AG20443 (cell line): ENCODE measurements at regions not wholly inside any gene's neighbourhood (a gene's known extent, or its start where the extent isn't known, plus 50 kb on each side); places are given as distances from the start of the nearest gene placed in this dataset.
A peak's percentile ranks its signal among the peaks of the same experiment; 100 is the strongest.

Experiments used
- DNase-seq: peaks from one replicate; pipeline ENCODE4 v3.0.0; 2012; ENCODE audit warnings: low spot score, mixed read lengths

- DNase-seq: no peak
These were observed 288.7 kb downstream of the SOX9 start for GRCh38 chr17:72409405-72410002.

GRCh38 chr17:72411124-72411563 lies 290.3 kb downstream of the SOX9 start:
- DNase-seq: no peak

DNA sequence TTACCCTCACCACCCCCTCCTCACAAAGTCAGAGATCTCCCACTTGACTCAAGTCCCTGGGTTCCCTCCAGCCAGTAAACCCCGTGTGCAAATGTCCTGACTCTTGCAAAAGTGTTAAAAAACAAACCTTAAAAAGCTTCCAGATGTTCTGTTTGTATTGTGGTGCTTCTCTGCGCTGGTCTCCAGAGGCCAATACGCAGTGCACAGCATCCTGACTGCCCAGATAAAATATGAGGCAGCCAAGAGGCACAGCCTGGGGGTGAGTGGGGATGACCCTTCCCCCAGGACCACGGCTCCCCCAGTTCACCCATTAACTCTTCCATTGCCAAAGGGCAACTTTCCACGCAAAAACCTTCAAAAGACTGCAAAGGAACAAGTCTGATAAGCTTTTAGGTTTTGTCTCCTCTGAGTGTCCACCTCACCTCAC lies 291.8 kb downstream of the SOX9 start:
- DNase-seq: no peak

- no peak for DNase-seq
These were observed 292.5 kb downstream of the SOX9 start for GRCh38 chr17:72413077-72414031.

- DNase-seq: no peak
These were observed 293.2 kb downstream of the SOX9 start for GRCh38 chr17:72414032-72414396.

DNA sequence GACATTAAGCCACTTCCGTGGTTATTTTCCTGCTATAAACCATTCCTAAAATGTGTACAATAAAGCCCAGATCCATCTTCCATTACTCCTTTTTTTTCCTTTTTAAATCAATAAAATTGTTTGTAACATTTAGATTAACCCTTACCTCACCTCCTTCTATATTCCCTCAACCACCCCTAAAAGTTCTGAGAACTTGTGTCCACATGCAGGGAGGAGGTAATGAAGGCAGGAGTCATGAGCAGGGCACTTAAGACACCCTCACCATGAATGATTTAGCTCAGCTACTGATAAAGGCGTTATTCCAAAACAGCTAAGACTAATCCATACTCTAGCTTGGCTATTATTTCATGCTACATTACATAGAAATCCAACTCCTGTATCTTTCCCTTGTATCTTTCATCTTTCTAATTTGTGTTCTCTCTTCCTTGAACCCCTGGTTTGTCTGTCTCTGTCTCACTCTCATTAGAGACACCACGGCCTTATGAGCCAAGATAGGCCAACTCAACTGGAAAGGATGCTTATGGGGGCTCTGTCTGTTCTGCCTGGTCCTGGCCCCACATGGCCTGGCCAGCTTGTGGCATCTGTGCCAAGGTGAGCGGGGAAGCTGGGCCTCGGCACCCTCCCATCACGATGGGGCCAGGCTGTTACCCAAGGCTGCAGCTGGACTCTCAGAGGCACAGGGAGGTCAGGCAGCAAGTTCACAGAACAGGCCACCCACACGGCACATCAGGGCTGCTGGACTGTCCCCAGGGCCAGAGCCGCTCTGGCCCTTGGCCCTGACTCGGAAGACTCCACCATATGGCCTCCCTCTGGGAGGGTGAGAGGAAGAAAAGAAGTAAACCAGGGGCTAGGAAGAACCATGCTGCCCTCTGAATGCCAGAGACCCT lies 294.4 kb downstream of the SOX9 start:
- no peak for DNase-seq

DNA sequence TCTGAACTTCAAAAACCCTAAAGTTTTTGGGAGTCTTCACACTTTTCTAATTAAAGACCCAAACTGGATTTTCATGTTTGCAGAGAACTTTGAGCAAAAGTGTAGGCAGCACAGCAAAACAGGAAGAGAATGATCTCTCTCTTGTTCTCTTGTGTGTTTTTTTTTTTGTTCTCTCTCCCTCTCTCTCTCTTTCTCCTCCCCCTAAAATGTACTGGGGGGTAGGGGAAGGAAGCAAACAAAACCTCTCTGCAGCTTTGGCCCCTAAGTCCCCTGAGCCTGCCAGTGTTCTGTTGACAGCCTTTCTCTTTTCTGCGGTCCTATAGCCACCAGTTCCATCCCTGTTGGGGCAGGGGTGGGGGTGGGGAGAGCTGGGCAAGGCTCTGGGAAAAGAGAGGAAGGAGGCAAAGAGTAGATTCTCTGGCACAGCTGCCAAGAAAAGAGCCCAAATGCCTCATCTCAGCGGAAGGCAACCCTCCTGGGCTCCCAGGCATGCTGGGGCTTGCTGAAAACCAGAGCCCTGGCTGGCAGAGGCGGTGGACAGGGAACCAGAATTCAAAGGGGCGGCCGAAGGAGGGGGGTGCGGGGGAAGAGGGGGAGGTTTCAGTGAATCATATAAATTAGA lies 295.3 kb downstream of the SOX9 start:
- DNase-seq: no peak

DNA sequence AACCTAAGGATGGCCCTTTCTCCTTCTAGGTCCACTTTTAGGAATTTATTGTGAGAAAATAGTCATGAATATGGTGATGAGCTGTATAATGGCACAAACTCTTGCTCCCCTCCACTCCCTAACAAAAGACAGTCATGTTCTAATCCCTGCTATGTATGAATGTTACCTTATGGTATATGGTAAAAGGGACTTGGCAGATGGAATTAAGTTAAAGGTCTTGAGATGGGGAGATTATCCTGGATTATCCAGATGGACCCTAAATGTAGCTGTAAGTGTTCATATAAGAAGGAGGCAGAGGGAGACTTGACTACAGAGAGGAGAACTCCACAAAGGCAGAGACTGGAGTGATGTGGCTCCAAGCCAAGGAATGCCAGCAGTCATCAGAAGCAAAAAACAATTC lies 296.1 kb downstream of the SOX9 start:
- no peak for DNase-seq

DNA sequence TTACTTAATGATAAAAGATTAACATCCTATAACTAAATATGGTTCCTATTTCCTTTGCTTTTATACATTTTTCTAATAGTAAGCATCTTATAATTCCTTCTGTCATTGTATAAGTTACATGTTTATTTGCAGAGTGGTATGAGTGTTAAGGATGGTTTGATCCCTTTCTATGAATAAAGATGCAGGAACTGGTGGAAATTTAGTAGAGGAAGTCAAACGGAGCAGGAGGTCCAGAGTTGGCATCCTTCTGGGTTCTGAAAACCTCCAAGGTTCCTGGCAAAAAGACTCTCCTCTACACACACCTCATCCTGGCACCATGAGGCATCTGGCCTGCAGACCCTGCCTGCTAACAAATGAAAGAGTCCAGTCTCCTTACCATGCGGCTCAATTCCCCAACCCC lies 296.8 kb downstream of the SOX9 start:
- DNase-seq: no peak

- no peak for DNase-seq
These were observed 299.3 kb downstream of the SOX9 start for GRCh38 chr17:72419866-72420774.

DNA sequence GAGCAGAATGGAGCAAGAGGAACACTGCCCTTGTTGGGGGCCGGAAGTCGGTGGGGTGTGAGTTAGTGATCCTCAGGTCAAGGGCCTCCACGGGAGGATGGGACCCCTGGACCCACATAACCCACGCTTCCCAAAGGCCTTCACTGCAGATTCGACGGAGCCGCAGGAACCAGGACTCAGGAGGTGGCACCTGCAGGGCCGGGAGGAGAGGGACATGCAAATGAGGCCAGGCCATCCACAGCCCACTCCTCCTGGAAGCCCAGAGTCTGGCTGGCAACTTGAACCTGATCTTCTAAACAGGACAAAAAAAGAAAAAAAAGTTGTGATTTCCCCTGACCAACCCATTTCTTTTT lies 299.9 kb downstream of the SOX9 start:
- no peak for DNase-seq

GRCh38 chr17:72421128-72422092 lies 300.6 kb downstream of the SOX9 start:
- DNase-seq: peak; percentile 82

DNA sequence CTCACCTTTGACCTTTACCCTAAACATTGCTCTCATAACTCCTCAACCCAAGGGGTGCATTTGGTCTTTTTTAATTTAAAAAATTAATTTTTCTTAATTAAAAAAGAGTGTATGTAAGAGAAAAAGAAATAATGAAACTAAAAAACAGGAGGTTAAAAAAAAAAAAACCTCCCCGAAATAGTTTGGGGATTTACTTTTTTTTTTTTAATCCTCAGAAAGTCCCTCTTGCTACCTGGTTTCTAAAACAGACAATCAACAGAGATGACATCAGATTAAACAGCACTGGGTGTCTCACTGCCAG lies 301.3 kb downstream of the SOX9 start:
- DNase-seq: no peak

- peak; percentile 94 for DNase-seq
These were observed 301.9 kb downstream of the SOX9 start for GRCh38 chr17:72422505-72423285.

GRCh38 chr17:72423286-72423589 lies 302.4 kb downstream of the SOX9 start:
- DNase-seq: no peak

DNA sequence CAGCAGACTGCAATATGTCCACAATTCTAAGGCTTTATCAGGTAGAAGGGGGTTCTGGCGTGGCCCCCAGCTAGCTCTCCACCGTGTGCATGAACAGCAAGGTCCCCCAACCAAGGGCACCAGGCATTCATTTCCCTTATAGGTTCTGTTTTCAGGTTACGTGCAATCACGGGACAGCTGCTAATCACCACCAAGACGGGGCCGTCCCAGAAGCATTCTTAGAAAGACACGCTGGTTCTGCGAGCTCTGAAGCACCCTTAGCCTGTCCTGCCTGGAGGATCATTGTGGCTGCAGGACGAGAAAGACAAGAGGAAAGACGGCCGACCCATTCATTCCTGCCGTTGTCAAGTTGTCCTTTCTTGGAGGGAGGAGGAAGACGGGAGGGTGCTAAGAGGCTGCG lies 302.9 kb downstream of the SOX9 start:
- DNase-seq: no peak

DNA sequence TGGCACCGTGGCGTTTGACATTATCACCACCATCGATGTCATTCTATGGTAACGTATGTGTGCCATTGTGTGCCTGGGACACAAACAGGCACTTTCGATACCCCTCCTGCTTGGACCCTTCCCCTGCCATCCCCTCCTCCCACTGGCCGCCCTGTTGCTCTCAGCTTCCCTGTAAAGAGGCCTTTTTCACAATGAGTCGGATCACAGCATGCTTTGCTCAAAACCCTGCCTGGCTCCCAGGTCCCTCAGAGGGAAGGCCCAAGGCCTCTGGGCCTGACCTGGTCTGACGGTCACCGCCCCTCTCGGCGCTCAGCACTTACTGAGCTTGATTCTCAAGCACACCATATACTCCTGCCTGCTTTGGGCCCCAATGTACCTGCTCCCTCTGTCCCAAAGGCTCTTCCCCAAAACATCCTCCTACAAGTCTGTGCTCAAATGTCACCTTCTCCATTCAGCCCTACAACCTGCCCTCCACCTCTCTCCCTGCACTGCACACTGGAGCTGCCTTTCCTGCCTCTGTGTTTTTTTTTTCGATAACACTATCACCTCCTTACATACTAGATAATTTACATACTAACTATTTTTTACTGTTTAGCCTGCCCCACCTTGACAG lies 303.8 kb downstream of the SOX9 start:
- DNase-seq: no peak

DNA sequence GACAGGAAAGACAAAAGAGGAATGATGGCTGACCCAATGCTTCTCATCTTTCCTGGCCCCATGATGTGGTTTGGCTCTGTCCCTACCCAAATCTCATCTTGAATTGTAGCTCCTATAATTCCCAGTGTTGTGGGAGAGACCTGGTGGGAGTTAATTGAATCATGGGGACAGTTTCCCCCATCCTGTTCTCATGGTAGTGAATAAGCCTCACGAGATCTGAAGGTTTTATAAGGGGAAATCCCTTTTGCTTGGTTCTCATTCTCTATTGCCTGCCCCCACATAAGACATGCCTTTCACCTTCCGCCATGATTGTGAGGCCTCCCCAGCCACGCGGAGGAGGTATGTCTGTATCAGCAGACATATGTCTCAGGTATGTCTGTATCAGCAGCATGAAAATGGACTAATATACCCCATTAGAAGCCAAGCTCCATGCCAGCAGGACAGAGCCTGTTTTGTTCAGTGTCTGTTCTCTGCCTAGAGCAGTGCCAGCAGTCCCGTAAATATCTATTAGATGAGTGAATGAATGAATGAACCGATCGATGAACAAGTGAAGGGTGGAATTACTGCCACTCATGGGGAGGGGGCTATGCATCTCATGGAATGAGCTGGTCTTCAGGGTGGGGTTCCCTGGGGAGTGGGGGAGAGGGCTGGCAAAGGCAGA lies 304.4 kb downstream of the SOX9 start:
- no peak for DNase-seq

GRCh38 chr17:72425794-72426168 lies 305.0 kb downstream of the SOX9 start:
- DNase-seq: no peak
